ENCODE measurements at regions not wholly inside any gene's neighbourhood (a gene's known extent, or its start where the extent isn't known, plus 50 kb on each side); places are given as distances from the start of the nearest gene placed in this dataset.

- TF ChIP-seq MYC (IDR thresholded peaks at IDR 0.05; ENCODE audit: low read depth, low read length), result no peak
- TF ChIP-seq CTCF (IDR thresholded peaks at IDR 0.05; ENCODE audit: low read depth, low read length), result no peak
- TF ChIP-seq, protein P1, sequence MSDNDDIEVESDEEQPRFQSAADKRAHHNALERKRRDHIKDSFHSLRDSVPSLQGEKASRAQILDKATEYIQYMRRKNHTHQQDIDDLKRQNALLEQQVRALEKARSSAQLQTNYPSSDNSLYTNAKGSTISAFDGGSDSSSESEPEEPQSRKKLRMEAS (IDR thresholded peaks at IDR 0.05; ENCODE audit: low read depth, low read length), result no peak
- TF ChIP-seq POLR2A (IDR thresholded peaks at IDR 0.05; ENCODE audit: extremely low read depth, insufficient read length), result no peak
- no peak for DNase-seq (ENCODE audit: low read depth)
- no peak overlapping the region for H3K4me3 ChIP-seq (ENCODE audit: low read depth, low read length)
These were observed 287.0 kb upstream of the STXBP5 start for GRCh38 chr6:146917182-146917581.

DNA sequence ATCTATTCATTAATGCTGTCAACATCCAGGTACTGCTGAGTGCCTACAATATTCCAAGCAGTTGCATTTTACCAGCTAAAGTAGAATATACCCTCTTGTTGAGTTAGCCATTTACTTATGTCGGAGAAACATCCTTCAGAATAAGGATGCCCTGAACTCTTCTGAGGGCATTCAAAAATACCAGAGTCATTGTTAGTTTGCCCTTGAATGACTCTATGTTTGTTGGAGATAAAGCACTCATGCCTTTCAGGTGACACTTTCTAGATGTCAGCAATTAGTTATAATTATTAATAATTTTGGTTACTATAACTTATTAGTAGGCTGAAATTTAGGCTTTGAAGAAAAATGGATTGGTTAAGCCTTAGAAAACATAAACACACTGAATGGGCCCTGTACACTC lies 286.2 kb upstream of the STXBP5 start:
- TF ChIP-seq MYC (IDR thresholded peaks at IDR 0.05; ENCODE audit: low read depth, low read length), result no peak
- TF ChIP-seq CTCF (IDR thresholded peaks at IDR 0.05; ENCODE audit: low read depth, low read length), result no peak
- TF ChIP-seq POLR2A (IDR thresholded peaks at IDR 0.05; ENCODE audit: extremely low read depth, insufficient read length), result no peak
- TF ChIP-seq, protein P1 (IDR thresholded peaks at IDR 0.05; ENCODE audit: low read depth, low read length), result no peak
- no peak overlapping the region for H3K4me3 ChIP-seq (ENCODE audit: low read depth, low read length)
- no peak for DNase-seq (ENCODE audit: low read depth)

DNA sequence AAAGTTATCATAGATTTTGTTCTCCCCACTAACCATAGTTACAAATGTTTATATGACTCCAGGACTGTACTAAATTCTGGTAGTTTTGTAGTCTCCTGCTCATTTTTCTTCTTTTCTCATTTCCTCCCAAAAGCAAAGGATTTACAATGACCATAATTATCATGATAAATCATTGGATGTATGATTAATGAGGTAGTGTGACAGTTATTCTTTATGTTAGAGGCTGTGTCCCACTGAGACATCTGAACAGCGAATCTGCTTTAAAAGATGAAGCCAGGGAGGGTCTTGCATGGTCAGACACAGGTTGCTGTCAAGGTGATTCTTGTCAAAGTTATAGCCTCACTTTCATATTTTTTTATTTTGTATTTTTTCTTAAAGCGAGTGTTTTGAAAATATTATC lies 285.2 kb upstream of the STXBP5 start:
- H3K4me3 ChIP-seq (ENCODE audit: low read depth, low read length), result no peak overlapping the region
- TF ChIP-seq POLR2A (IDR thresholded peaks at IDR 0.05; ENCODE audit: extremely low read depth, insufficient read length), result no peak
- no peak for TF ChIP-seq CTCF (IDR thresholded peaks at IDR 0.05; ENCODE audit: low read depth, low read length)
- TF ChIP-seq MYC (IDR thresholded peaks at IDR 0.05; ENCODE audit: low read depth, low read length), result no peak
- TF ChIP-seq, protein P1 (IDR thresholded peaks at IDR 0.05; ENCODE audit: low read depth, low read length), result no peak
- DNase-seq (ENCODE audit: low read depth), result no peak

- DNase-seq (ENCODE audit: low read depth), result peak; percentile 21
- no peak overlapping the region for H3K4me3 ChIP-seq (ENCODE audit: low read depth, low read length)
- TF ChIP-seq POLR2A (IDR thresholded peaks at IDR 0.05; ENCODE audit: extremely low read depth, insufficient read length) (no peak), MYC (IDR thresholded peaks at IDR 0.05; ENCODE audit: low read depth, low read length) (no peak), CTCF (IDR thresholded peaks at IDR 0.05; ENCODE audit: low read depth, low read length) (no peak)
- TF ChIP-seq, protein P1 (IDR thresholded peaks at IDR 0.05; ENCODE audit: low read depth, low read length), result no peak
These were observed 280.9 kb upstream of the STXBP5 start for GRCh38 chr6:146923205-146923833.

GRCh38 chr6:146925846-146926245 lies 278.4 kb upstream of the STXBP5 start:
- DNase-seq (ENCODE audit: low read depth), result no peak
- TF ChIP-seq CTCF (IDR thresholded peaks at IDR 0.05; ENCODE audit: low read depth, low read length) (no peak), POLR2A (IDR thresholded peaks at IDR 0.05; ENCODE audit: extremely low read depth, insufficient read length) (no peak), MYC (IDR thresholded peaks at IDR 0.05; ENCODE audit: low read depth, low read length) (no peak)
- TF ChIP-seq, protein P1 (IDR thresholded peaks at IDR 0.05; ENCODE audit: low read depth, low read length), result no peak
- no peak overlapping the region for H3K4me3 ChIP-seq (ENCODE audit: low read depth, low read length)
